Loucy (cell line): ENCODE measurements at regions not wholly inside any gene's neighbourhood (a gene's known extent, or its start where the extent isn't known, plus 50 kb on each side); places are given as distances from the start of the nearest gene placed in this dataset.

Experiments used
- EZH2phosphoT487 ChIP-seq: fragments of 200-600 bp; IDR thresholded peaks from 2 replicates; pipeline ENCODE4 v1.6.1; 2018; ENCODE audit warnings: antibody characterized with exemption, mild to moderate bottlenecking, moderate library complexity, borderline replicate concordance
- TF ChIP-seq, protein P1 (sequence below): fragments of 200-600 bp; sonication (generic); conservative IDR thresholded peaks from 2 replicates; pipeline ENCODE4 v1.5.1; 2014; ENCODE audit warnings: mild to moderate bottlenecking, antibody characterized with exemption, low read length

DNA sequence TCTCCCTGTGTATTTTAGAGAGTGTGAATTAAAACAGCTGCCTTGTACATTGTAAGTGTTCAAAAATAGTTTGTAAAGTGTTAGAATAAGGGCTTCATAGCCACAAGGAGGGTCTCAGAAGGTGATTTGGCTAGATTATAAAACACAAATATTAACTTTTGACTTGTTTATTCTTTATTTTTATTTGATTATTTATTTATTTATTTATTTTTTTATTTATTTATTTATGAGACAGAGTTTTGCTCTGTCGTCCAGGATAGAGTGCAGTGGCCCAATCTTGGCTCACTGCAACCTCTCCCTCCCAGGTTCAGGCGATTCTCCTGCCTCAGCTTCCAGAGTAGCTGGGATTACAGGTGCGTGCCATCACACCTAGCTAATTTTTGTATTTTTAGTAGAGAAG is 111.5 kb upstream of the RBFOX1 start:
- TF ChIP-seq, protein P1, sequence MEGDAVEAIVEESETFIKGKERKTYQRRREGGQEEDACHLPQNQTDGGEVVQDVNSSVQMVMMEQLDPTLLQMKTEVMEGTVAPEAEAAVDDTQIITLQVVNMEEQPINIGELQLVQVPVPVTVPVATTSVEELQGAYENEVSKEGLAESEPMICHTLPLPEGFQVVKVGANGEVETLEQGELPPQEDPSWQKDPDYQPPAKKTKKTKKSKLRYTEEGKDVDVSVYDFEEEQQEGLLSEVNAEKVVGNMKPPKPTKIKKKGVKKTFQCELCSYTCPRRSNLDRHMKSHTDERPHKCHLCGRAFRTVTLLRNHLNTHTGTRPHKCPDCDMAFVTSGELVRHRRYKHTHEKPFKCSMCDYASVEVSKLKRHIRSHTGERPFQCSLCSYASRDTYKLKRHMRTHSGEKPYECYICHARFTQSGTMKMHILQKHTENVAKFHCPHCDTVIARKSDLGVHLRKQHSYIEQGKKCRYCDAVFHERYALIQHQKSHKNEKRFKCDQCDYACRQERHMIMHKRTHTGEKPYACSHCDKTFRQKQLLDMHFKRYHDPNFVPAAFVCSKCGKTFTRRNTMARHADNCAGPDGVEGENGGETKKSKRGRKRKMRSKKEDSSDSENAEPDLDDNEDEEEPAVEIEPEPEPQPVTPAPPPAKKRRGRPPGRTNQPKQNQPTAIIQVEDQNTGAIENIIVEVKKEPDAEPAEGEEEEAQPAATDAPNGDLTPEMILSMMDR, result no peak
- no peak for TF ChIP-seq EZH2phosphoT487
